ENCODE measurements at regions not wholly inside any gene's neighbourhood (a gene's known extent, or its start where the extent isn't known, plus 50 kb on each side); places are given as distances from the start of the nearest gene placed in this dataset.

- Histone ChIP-seq H3K4me2 (ENCODE audit: low read depth, low read length, poor library complexity, severe bottlenecking) (no peak overlapping the region), H4K20me1 (ENCODE audit: low read depth, low read length) (no peaks in the 10 kb centered on the region), H3K9ac (ENCODE audit: low read length) (no peak overlapping the region), H3K36me3 (ENCODE audit: low read length) (no peaks in the 10 kb centered on the region), H3K9me3 (ENCODE audit: insufficient read depth, low read length) (no peaks in the 10 kb centered on the region), H3K27ac (ENCODE audit: low read depth, low read length) (no peak overlapping the region), H3K9me2 (replicated peaks; ENCODE audit: insufficient read depth, low read length) (no peaks in the 10 kb centered on the region), H3K79me2 (ENCODE audit: insufficient read depth, low read length) (no peaks in the 10 kb centered on the region), H3F3A (ENCODE audit: insufficient read depth) (no peaks in the 10 kb centered on the region), H3K4me3 (ENCODE audit: insufficient read depth, low read length, poor library complexity, severe bottlenecking) (no peak overlapping the region), H3K27me3 (ENCODE audit: low read length) (no peaks in the 10 kb centered on the region), H2AFZ (ENCODE audit: low read depth, low read length, severe bottlenecking) (no peak overlapping the region)
- no peak for TF ChIP-seq EZH2phosphoT487 (conservative IDR thresholded peaks at IDR 0.05; ENCODE audit: low read length)
- no peak for TF ChIP-seq CTCF (IDR thresholded peaks at IDR 0.05; ENCODE audit: insufficient read depth, low read length, poor library complexity, severe bottlenecking)
Measured at GRCh38 chr5:152546493-152546892, 141.4 kb upstream of the NMUR2 start.

GRCh38 chr5:152547202-152547601, 142.1 kb upstream of the NMUR2 start:
- Histone ChIP-seq H3K27me3 (ENCODE audit: low read length) (no peaks in the 10 kb centered on the region; the same call in 1 of the 2 replicates), H4K20me1 (ENCODE audit: low read depth, low read length) (no peaks in the 10 kb centered on the region), H3K36me3 (ENCODE audit: low read length) (no peaks in the 10 kb centered on the region), H3K4me2 (ENCODE audit: low read depth, low read length, poor library complexity, severe bottlenecking) (no peak overlapping the region), H3K4me3 (ENCODE audit: insufficient read depth, low read length, poor library complexity, severe bottlenecking) (no peak overlapping the region), H3F3A (ENCODE audit: insufficient read depth) (no peaks in the 10 kb centered on the region), H3K79me2 (ENCODE audit: insufficient read depth, low read length) (no peaks in the 10 kb centered on the region), H3K27ac (ENCODE audit: low read depth, low read length) (no peak overlapping the region), H2AFZ (ENCODE audit: low read depth, low read length, severe bottlenecking) (no peak overlapping the region), H3K9me2 (replicated peaks; ENCODE audit: insufficient read depth, low read length) (no peaks in the 10 kb centered on the region), H3K9me3 (ENCODE audit: insufficient read depth, low read length) (no peaks in the 10 kb centered on the region), H3K9ac (ENCODE audit: low read length) (no peak overlapping the region)
- TF ChIP-seq EZH2phosphoT487 (conservative IDR thresholded peaks at IDR 0.05; ENCODE audit: low read length) (no peak), CTCF (IDR thresholded peaks at IDR 0.05; ENCODE audit: insufficient read depth, low read length, poor library complexity, severe bottlenecking) (no peak)

- no peak overlapping the region for H3K27ac ChIP-seq (ENCODE audit: low read depth, low read length)
- no peaks in the 10 kb centered on the region for H4K20me1 ChIP-seq (ENCODE audit: low read depth, low read length)
- no peaks in the 10 kb centered on the region; the same call in 1 of the 2 replicates for H3K27me3 ChIP-seq (ENCODE audit: low read length)
- H3K9ac ChIP-seq (ENCODE audit: low read length): no peak overlapping the region
- no peak for TF ChIP-seq EZH2phosphoT487 (conservative IDR thresholded peaks at IDR 0.05; ENCODE audit: low read length)
- no peak for TF ChIP-seq CTCF (IDR thresholded peaks at IDR 0.05; ENCODE audit: insufficient read depth, low read length, poor library complexity, severe bottlenecking)
- H3K4me2 ChIP-seq (ENCODE audit: low read depth, low read length, poor library complexity, severe bottlenecking): no peak overlapping the region
- H3K79me2 ChIP-seq (ENCODE audit: insufficient read depth, low read length): no peaks in the 10 kb centered on the region
- H3F3A ChIP-seq (ENCODE audit: insufficient read depth): no peaks in the 10 kb centered on the region
- no peaks in the 10 kb centered on the region for H3K9me2 ChIP-seq (replicated peaks; ENCODE audit: insufficient read depth, low read length)
- no peaks in the 10 kb centered on the region for H3K9me3 ChIP-seq (ENCODE audit: insufficient read depth, low read length)
- H3K36me3 ChIP-seq (ENCODE audit: low read length): no peaks in the 10 kb centered on the region
- no peak overlapping the region for H3K4me3 ChIP-seq (ENCODE audit: insufficient read depth, low read length, poor library complexity, severe bottlenecking)
- H2AFZ ChIP-seq (ENCODE audit: low read depth, low read length, severe bottlenecking): no peak overlapping the region
Measured at GRCh38 chr5:152549709-152550108, 144.6 kb upstream of the NMUR2 start.

Data from SU-DHL-6 (cell line).